ENCODE measurements at regions not wholly inside any gene's neighbourhood (a gene's known extent, or its start where the extent isn't known, plus 50 kb on each side); places are given as distances from the start of the nearest gene placed in this dataset.

- no peak for TF ChIP-seq CTCF (IDR thresholded peaks at IDR 0.05)
- TF ChIP-seq EP300 (IDR thresholded peaks at IDR 0.05; ENCODE audit: low read depth), result no peak
- TF ChIP-seq POLR2A (IDR thresholded peaks at IDR 0.05), result no peak
These were observed 106.9 kb upstream of the SERBP1 start for GRCh38 chr1:67536957-67537666.

Measured in transverse colon (tissue), 3 donors.